H1 (cell line): ENCODE measurements at regions not wholly inside any gene's neighbourhood (a gene's known extent, or its start where the extent isn't known, plus 50 kb on each side); places are given as distances from the start of the nearest gene placed in this dataset.

Experiments
- CTCF ChIA-PET: fragments of 300-600 bp; sonication (Branson Sonifier 250); formaldehyde crosslinking; loops from one replicate; lab custom pipeline; 2021; ENCODE audit not compliant: partially characterized antibody; lab: Charles Lee
- POLR2A ChIA-PET: fragments of 300-600 bp; sonication (Branson Sonifier 250); formaldehyde crosslinking; loops from one replicate; lab custom pipeline; 2021; ENCODE audit warnings: inconsistent platforms; ENCODE audit not compliant: partially characterized antibody; lab: Charles Lee
- DNase-seq, 2 experiments: peaks; one replicate each; pipeline versions ENCODE4 v3.0.0 to v3.0.0-alpha.2; 2010 to 2022; ENCODE audit warnings: low spot score in 2 of 2, low read depth in 1 of 2, mixed read lengths in 1 of 2
- FAIRE-seq: peaks from 2 replicates; lab custom pipeline; 2011; peaks lifted over from hg19 to GRCh38; lab: Jason Lieb, UNC
- H2AFZ ChIP-seq: 2 replicates; pipeline ENCODE4 v1.8.1; 2012; ENCODE audit warnings: low read length, inconsistent platforms
- H2AK5ac ChIP-seq: 2 replicates; pipeline ENCODE4 v1.6.1; 2013; ENCODE audit warnings: low read depth, low read length
- H2BK120ac ChIP-seq: replicated peaks from 2 replicates; pipeline ENCODE3; 2013; ENCODE audit warnings: low read depth, low read length, inconsistent platforms
- H2BK12ac ChIP-seq: 2 replicates; pipeline ENCODE4 v1.6.1; 2013; ENCODE audit warnings: low read depth, low read length
- H2BK15ac ChIP-seq: 2 replicates; pipeline ENCODE4 v1.6.1; 2013; ENCODE audit warnings: low read length
- H2BK20ac ChIP-seq: 2 replicates; pipeline ENCODE4 v1.6.1; 2013; ENCODE audit warnings: low read length
- H2BK5ac ChIP-seq: 2 replicates; pipeline ENCODE4 v1.6.1; 2013; ENCODE audit warnings: low read depth, low read length
- H3K14ac ChIP-seq: 2 replicates; pipeline ENCODE4 v1.6.1; 2013; ENCODE audit warnings: inconsistent platforms; ENCODE audit not compliant: insufficient read length
- H3K18ac ChIP-seq: 2 replicates; pipeline ENCODE4 v1.6.1; 2013; ENCODE audit warnings: low read length; ENCODE audit errors: extremely low read depth
- H3K23ac ChIP-seq: 2 replicates; pipeline ENCODE4 v1.6.1; 2013; ENCODE audit warnings: inconsistent platforms; ENCODE audit not compliant: insufficient read length
- H3K23me2 ChIP-seq: 2 replicates; pipeline ENCODE4 v1.6.1; 2013; ENCODE audit warnings: low read depth, low read length
- H3K27ac ChIP-seq: 2 replicates; pipeline ENCODE4 v1.6.1; 2011; ENCODE audit warnings: low read depth, low read length, inconsistent platforms
- H3K27me3 ChIP-seq, 4 experiments: replicated peaks in 1 of 4; 1 replicate in 1 of 4; 2 replicates in 3 of 4; pipeline versions ENCODE4 v1.6.1 to v1.8.1; 2011 to 2013; ENCODE audit warnings: low read length in 3 of 4, mild to moderate bottlenecking in 3 of 4, inconsistent platforms in 2 of 4, mixed read lengths in 2 of 4, moderate library complexity in 1 of 4; ENCODE audit not compliant: control insufficient read depth in 3 of 4, insufficient read depth in 3 of 4; ENCODE audit errors: extremely low read depth in 1 of 4
- H3K36me3 ChIP-seq, 4 experiments: 2 replicates each; pipeline versions ENCODE4 v1.6.1 to v1.8.1; 2011 to 2013; ENCODE audit warnings: mild to moderate bottlenecking in 4 of 4, low read length in 3 of 4, moderate library complexity in 2 of 4, control low read depth in 1 of 4, inconsistent platforms in 1 of 4; ENCODE audit not compliant: insufficient read depth in 4 of 4, control insufficient read depth in 2 of 4
- H3K4ac ChIP-seq: replicated peaks from 2 replicates; pipeline ENCODE3; 2013; ENCODE audit warnings: low read length, low read depth, mixed read lengths, inconsistent platforms; ENCODE audit not compliant: insufficient read length
- H3K4me1 ChIP-seq, 4 experiments: replicated peaks in 1 of 4; 1 replicate in 1 of 4; 2 replicates in 3 of 4; pipeline versions ENCODE4 v1.6.1 to v1.8.1; 2011 to 2013; ENCODE audit warnings: low read length in 3 of 4, inconsistent platforms in 2 of 4, mixed read lengths in 1 of 4; ENCODE audit not compliant: insufficient read depth in 4 of 4, control insufficient read depth in 3 of 4
- H3K4me2 ChIP-seq, 2 experiments: 2 replicates each; pipeline versions ENCODE4 v1.6.1 to v1.8.1; 2011 to 2013; ENCODE audit warnings: low read depth in 2 of 2, low read length in 2 of 2, control low read depth in 1 of 2, inconsistent platforms in 1 of 2, mild to moderate bottlenecking in 1 of 2; ENCODE audit not compliant: insufficient read depth in 1 of 2
- H3K4me3 ChIP-seq, 4 experiments: fragments of 200-600, 300-600 bp in 1 of 4; sonication (generic), shearing (Covaris generic), sonication (Bioruptor Twin) in 1 of 4; 2 replicates each; pipeline versions ENCODE4 v1.5.1 to v1.8.1; 2011 to 2016; ENCODE audit warnings: low read length in 4 of 4, low read depth in 3 of 4, control low read depth in 2 of 4, inconsistent platforms in 2 of 4, mild to moderate bottlenecking in 2 of 4, mixed read lengths in 1 of 4, moderate library complexity in 1 of 4; ENCODE audit not compliant: insufficient read depth in 2 of 4; ENCODE audit errors: extremely low read depth in 1 of 4
- H3K56ac ChIP-seq: replicated peaks from 2 replicates; pipeline ENCODE3; 2013; ENCODE audit warnings: low read depth, mild to moderate bottlenecking, mixed read lengths, low read length, inconsistent platforms; ENCODE audit not compliant: insufficient read length
- H3K79me1 ChIP-seq: 2 replicates; pipeline ENCODE4 v1.6.1; 2013; ENCODE audit warnings: low read depth, low read length, control low read depth
- H3K79me2 ChIP-seq, 2 experiments: 2 replicates each; pipeline versions ENCODE4 v1.6.1 to v1.8.1; 2012 to 2013; ENCODE audit warnings: low read length in 2 of 2, mild to moderate bottlenecking in 2 of 2, inconsistent platforms in 1 of 2; ENCODE audit not compliant: insufficient read depth in 2 of 2, control insufficient read depth in 1 of 2
- H3K9ac ChIP-seq, 4 experiments: replicated peaks in 1 of 4; 1 replicate in 1 of 4; 2 replicates in 3 of 4; pipeline versions ENCODE4 v1.6.1 to v1.8.1; 2011 to 2013; ENCODE audit warnings: low read depth in 3 of 4, low read length in 3 of 4, control low read depth in 2 of 4, mild to moderate bottlenecking in 2 of 4, moderate library complexity in 2 of 4, inconsistent platforms in 1 of 4; ENCODE audit errors: extremely low read depth in 1 of 4
- H3K9me3 ChIP-seq, 2 experiments: 2 replicates each; pipeline versions ENCODE4 v1.6.1 to v1.8.1; 2012 to 2013; ENCODE audit warnings: mild to moderate bottlenecking in 2 of 2, moderate library complexity in 2 of 2, control low read depth in 1 of 2, inconsistent platforms in 1 of 2, low read depth in 1 of 2, low read length in 1 of 2, mixed read lengths in 1 of 2; ENCODE audit not compliant: insufficient read depth in 2 of 2
- H4K20me1 ChIP-seq, 2 experiments: replicated peaks in 1 of 2; 2 replicates each; pipeline versions ENCODE3 to v1.8.1; 2011 to 2013; ENCODE audit warnings: inconsistent platforms in 2 of 2, low read length in 2 of 2, mild to moderate bottlenecking in 1 of 2; ENCODE audit not compliant: insufficient read depth in 2 of 2, control insufficient read depth in 1 of 2
- H4K5ac ChIP-seq: 2 replicates; pipeline ENCODE4 v1.6.1; 2013; ENCODE audit warnings: low read length, low read depth, mixed read lengths, inconsistent platforms; ENCODE audit not compliant: insufficient read length
- H4K8ac ChIP-seq: 2 replicates; pipeline ENCODE4 v1.8.0; 2013; ENCODE audit warnings: mild to moderate bottlenecking, moderate library complexity, low read length, inconsistent platforms; ENCODE audit not compliant: insufficient read depth; ENCODE audit errors: extremely low read depth
- H4K91ac ChIP-seq: replicated peaks from 2 replicates; pipeline ENCODE3; 2013; ENCODE audit warnings: low read length, mixed read lengths, inconsistent platforms; ENCODE audit not compliant: insufficient read length
- E2F6 ChIP-seq: IDR thresholded peaks from 2 replicates; pipeline ENCODE4 v1.6.1; 2012; ENCODE audit warnings: inconsistent platforms
- EGR1 ChIP-seq: IDR thresholded peaks from 2 replicates; pipeline ENCODE4 v1.6.1; 2011; ENCODE audit warnings: low read depth, low read length, borderline replicate concordance
- SIX5 ChIP-seq: IDR thresholded peaks from 2 replicates; pipeline ENCODE4 v1.6.1; 2011; ENCODE audit warnings: mild to moderate bottlenecking, low read depth, low read length
- TAF7 ChIP-seq: optimal IDR thresholded peaks from 2 replicates; pipeline ENCODE3; 2011; ENCODE audit warnings: low read depth, mild to moderate bottlenecking, inconsistent platforms, low read length, moderate library complexity, borderline replicate concordance

DNA sequence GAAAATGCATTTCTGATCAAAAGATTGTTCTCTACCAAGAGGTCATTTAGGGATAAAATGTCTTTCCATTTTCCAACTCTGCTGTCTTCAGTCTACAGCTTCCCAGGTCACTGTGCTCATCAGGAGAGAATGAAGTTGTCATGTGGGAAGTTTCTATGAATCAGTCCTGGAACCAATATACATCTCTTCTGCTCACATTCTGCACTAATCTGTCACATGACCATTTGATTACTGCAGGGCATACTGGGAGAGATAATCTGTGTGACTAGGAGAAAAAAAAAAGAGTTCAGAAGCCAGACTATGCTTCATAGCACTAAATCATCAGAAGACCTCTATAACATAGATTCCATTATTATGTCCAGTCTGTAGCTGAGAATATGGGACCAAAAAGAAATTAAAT is 611.5 kb downstream of the KCNA4 start:
- Histone ChIP-seq H3K23ac (no peak overlapping the region), H3K4me2 (no peak overlapping the region), H2BK5ac (no peak overlapping the region), H2BK15ac (no peak overlapping the region), H3K27ac (no peak overlapping the region), H3K79me1 (no peaks in the 10 kb centered on the region), H3K27me3 (no peaks in the 10 kb centered on the region), H2BK12ac (no peak overlapping the region), H3K79me2 (no peaks in the 10 kb centered on the region), H2BK20ac (no peak overlapping the region), H3K23me2 (no peaks in the 10 kb centered on the region), H4K91ac (no peak overlapping the region), H3K14ac (no peak overlapping the region), H2AK5ac (no peak overlapping the region), H3K4ac (no peak overlapping the region), H3K56ac (no peak overlapping the region), H3K4me3 (no peak overlapping the region), H3K36me3 (no peaks in the 10 kb centered on the region), H3K18ac (no peak overlapping the region), H4K8ac (no peak overlapping the region), H3K4me1 (no peaks in the 10 kb centered on the region), H3K9me3 (no peaks in the 10 kb centered on the region), H2AFZ (no peak overlapping the region), H2BK120ac (no peak overlapping the region), H3K9ac (no peak overlapping the region), H4K5ac (no peak overlapping the region), H4K20me1 (no peaks in the 10 kb centered on the region)
- DNase-seq (no peak), FAIRE-seq (no peak)
- TF ChIP-seq SIX5 (no peak), EGR1 (no peak), TAF7 (no peak), E2F6 (no peak)
- ChIA-PET POLR2A (no interaction called here), CTCF (interaction anchor here (0.6 kb wide), 1 partner anchor 945 kb away, joined by 3 read pairs; no protein-coding TSS in a partner anchor)
